HL-60 (cell line): ENCODE measurements at regions not wholly inside any gene's neighbourhood (a gene's known extent, or its start where the extent isn't known, plus 50 kb on each side); places are given as distances from the start of the nearest gene placed in this dataset.

ENCODE experiments used
- POLR2AphosphoS5 ChIP-seq: IDR thresholded peaks from 2 replicates; pipeline ENCODE4 v1.6.1; 2012; ENCODE audit warnings: low read depth
- SPI1 ChIP-seq: IDR thresholded peaks from 2 replicates; pipeline ENCODE4 v1.6.1; 2012; ENCODE audit warnings: low read depth, mild to moderate bottlenecking, borderline replicate concordance
- TF ChIP-seq, protein P1 (sequence below): IDR thresholded peaks from one replicate; pipeline ENCODE4 v1.5.1; 2011; ENCODE audit warnings: low read length, control low read depth, inconsistent platforms; ENCODE audit not compliant: insufficient read depth
- TF ChIP-seq, protein P2 (sequence below): IDR thresholded peaks from 2 replicates; pipeline ENCODE4 v1.6.1; 2012; ENCODE audit warnings: low read depth; ENCODE audit not compliant: insufficient replicate concordance

DNA sequence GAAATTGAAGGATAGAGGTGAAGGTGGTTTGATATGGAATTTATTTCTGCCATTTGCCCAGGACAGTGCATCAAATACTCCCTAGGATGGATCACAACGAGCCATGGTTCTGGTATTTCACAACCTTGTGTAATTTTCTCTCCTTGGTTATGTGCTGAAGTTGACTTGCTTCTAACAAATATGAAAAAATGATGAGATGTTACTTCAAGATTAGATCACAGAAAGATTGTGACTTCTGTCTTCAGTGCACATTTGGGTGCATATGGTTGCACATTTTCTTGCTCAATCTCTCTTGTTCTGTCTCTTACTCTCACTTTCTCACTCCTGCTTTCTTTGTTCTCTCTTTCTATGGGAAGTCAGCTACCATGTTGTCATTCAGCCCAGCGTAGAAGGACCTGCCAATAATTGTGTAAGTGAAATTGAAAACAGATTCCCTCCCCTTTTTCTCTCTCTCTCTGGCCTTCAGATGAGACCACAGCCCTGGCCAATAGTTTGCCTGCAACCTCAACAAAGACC, 104.6 kb upstream of the RMDN2 start:
- TF ChIP-seq, protein P1, sequence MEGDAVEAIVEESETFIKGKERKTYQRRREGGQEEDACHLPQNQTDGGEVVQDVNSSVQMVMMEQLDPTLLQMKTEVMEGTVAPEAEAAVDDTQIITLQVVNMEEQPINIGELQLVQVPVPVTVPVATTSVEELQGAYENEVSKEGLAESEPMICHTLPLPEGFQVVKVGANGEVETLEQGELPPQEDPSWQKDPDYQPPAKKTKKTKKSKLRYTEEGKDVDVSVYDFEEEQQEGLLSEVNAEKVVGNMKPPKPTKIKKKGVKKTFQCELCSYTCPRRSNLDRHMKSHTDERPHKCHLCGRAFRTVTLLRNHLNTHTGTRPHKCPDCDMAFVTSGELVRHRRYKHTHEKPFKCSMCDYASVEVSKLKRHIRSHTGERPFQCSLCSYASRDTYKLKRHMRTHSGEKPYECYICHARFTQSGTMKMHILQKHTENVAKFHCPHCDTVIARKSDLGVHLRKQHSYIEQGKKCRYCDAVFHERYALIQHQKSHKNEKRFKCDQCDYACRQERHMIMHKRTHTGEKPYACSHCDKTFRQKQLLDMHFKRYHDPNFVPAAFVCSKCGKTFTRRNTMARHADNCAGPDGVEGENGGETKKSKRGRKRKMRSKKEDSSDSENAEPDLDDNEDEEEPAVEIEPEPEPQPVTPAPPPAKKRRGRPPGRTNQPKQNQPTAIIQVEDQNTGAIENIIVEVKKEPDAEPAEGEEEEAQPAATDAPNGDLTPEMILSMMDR: no peak
- no peak for TF ChIP-seq POLR2AphosphoS5
- TF ChIP-seq, protein P2, sequence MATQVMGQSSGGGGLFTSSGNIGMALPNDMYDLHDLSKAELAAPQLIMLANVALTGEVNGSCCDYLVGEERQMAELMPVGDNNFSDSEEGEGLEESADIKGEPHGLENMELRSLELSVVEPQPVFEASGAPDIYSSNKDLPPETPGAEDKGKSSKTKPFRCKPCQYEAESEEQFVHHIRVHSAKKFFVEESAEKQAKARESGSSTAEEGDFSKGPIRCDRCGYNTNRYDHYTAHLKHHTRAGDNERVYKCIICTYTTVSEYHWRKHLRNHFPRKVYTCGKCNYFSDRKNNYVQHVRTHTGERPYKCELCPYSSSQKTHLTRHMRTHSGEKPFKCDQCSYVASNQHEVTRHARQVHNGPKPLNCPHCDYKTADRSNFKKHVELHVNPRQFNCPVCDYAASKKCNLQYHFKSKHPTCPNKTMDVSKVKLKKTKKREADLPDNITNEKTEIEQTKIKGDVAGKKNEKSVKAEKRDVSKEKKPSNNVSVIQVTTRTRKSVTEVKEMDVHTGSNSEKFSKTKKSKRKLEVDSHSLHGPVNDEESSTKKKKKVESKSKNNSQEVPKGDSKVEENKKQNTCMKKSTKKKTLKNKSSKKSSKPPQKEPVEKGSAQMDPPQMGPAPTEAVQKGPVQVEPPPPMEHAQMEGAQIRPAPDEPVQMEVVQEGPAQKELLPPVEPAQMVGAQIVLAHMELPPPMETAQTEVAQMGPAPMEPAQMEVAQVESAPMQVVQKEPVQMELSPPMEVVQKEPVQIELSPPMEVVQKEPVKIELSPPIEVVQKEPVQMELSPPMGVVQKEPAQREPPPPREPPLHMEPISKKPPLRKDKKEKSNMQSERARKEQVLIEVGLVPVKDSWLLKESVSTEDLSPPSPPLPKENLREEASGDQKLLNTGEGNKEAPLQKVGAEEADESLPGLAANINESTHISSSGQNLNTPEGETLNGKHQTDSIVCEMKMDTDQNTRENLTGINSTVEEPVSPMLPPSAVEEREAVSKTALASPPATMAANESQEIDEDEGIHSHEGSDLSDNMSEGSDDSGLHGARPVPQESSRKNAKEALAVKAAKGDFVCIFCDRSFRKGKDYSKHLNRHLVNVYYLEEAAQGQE: no peak
- no peak for TF ChIP-seq SPI1
